ENCODE measurements at regions not wholly inside any gene's neighbourhood (a gene's known extent, or its start where the extent isn't known, plus 50 kb on each side); places are given as distances from the start of the nearest gene placed in this dataset.

DNA sequence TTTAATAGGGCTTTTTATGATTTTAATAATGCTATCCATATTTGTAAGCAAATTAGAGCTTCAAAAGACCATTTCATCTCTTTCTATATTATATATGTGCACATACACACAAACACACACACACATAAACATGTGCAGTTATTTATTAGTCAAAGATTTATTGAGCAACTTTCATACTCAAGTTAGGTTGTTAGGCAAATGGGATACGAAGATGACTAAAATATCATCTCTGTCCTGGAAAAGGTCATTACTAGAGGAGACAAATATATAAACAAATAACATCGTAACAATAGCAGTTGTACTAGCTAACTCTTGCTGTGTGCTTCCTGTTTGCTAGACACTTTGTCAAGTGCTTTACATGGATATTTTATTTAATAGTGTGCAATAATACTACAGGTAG lies 307.9 kb downstream of the SNX13 start:
- TF ChIP-seq YY1 (IDR thresholded peaks at IDR 0.05; ENCODE audit: extremely low read depth, insufficient replicate concordance, low read depth, low read length) = no peak
- TF ChIP-seq, protein P1, sequence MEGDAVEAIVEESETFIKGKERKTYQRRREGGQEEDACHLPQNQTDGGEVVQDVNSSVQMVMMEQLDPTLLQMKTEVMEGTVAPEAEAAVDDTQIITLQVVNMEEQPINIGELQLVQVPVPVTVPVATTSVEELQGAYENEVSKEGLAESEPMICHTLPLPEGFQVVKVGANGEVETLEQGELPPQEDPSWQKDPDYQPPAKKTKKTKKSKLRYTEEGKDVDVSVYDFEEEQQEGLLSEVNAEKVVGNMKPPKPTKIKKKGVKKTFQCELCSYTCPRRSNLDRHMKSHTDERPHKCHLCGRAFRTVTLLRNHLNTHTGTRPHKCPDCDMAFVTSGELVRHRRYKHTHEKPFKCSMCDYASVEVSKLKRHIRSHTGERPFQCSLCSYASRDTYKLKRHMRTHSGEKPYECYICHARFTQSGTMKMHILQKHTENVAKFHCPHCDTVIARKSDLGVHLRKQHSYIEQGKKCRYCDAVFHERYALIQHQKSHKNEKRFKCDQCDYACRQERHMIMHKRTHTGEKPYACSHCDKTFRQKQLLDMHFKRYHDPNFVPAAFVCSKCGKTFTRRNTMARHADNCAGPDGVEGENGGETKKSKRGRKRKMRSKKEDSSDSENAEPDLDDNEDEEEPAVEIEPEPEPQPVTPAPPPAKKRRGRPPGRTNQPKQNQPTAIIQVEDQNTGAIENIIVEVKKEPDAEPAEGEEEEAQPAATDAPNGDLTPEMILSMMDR (IDR thresholded peaks at IDR 0.05 in 2 of 3, conservative IDR thresholded peaks at IDR 0.05 in 1 of 3; ENCODE audit: borderline replicate concordance in 1 of 3, insufficient read depth in 1 of 3, low read depth in 2 of 3, low read length in 2 of 3) = no peak
- TF ChIP-seq EZH2 (IDR thresholded peaks at IDR 0.05) = no peak
- no peak for TF ChIP-seq POLR2A (IDR thresholded peaks at IDR 0.05; ENCODE audit: borderline replicate concordance, extremely low read depth, insufficient read depth, insufficient read length)
- TF ChIP-seq, protein P2, sequence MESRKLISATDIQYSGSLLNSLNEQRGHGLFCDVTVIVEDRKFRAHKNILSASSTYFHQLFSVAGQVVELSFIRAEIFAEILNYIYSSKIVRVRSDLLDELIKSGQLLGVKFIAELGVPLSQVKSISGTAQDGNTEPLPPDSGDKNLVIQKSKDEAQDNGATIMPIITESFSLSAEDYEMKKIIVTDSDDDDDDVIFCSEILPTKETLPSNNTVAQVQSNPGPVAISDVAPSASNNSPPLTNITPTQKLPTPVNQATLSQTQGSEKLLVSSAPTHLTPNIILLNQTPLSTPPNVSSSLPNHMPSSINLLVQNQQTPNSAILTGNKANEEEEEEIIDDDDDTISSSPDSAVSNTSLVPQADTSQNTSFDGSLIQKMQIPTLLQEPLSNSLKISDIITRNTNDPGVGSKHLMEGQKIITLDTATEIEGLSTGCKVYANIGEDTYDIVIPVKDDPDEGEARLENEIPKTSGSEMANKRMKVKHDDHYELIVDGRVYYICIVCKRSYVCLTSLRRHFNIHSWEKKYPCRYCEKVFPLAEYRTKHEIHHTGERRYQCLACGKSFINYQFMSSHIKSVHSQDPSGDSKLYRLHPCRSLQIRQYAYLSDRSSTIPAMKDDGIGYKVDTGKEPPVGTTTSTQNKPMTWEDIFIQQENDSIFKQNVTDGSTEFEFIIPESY (IDR thresholded peaks at IDR 0.05; ENCODE audit: extremely low read depth, insufficient replicate concordance, low read length) = no peak
